ENCODE measurements at regions not wholly inside any gene's neighbourhood (a gene's known extent, or its start where the extent isn't known, plus 50 kb on each side); places are given as distances from the start of the nearest gene placed in this dataset.
"Not testable (repeated sequence)": the region's sequence is repeated elsewhere in the genome, so short reads cannot be mapped to it uniquely, and the experiment has no call there.

DNA sequence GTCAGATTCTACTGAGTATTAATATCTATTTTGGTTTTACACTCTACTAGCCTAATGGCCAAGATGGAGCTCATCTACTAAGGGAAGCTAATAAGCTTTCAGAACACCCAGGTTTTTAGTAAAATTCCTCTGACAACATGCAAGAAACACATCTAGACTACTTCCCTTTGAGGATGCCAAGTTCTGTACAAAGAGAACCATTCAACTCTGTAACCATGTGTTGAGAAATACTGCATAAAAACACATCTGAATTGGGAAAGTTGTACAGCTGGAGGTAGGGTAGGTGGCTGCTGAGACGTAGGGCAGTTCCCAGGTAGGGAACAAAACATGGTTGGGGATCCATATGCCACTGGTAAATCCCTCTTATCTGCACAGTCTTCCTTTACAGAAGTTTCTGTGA is 66.2 kb downstream of the SC5D start:
- DNase-seq (ENCODE audit: low read depth, low spot score), result no peak

GRCh38 chr11:121359591-121359990 is 67.0 kb downstream of the SC5D start:
- no peak for DNase-seq (ENCODE audit: low read depth, low spot score)

DNA sequence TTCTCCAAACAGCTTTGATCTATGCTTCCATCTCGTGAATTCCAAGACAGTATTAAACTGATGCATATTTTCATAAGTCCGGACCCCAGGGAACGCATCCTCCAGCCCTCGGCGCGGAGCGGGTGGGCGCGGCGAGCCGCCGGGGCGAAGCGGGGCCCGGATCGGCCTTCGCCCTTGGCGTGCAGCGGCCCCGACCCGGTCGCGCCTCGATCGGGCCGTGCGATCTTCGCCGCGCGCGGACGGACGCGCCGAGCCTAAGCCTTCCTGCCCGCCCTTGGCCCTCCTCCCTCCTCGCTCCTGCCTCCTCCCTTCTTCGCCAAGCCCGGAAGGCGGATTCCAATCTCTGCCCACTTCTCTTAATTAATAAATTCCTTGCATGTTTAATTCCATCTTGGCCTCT is 70.4 kb downstream of the SC5D start:
- DNase-seq (ENCODE audit: low read depth, low spot score), result not testable (repeated sequence)

DNA sequence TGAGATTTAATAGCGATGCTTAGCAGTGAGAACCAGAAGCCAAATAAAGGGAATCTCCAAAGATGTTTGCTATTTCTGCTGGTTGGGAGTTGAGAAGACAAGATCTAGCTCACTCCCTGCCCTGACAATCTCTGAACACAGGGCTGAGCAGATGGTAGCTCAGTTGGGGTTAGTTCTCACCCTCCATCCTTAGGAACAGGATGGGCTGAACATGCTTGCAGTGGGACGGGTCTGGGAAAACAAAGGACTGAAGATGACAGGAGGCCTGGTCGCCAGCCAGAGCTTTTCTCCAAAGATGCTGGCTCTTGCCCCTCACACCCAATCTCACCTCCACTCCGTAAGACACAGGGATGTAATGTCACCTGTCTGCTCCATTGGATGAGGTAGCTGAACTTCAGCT is 72.7 kb downstream of the SC5D start:
- no peak for DNase-seq (ENCODE audit: low read depth, low spot score)

- DNase-seq (ENCODE audit: low read depth, low spot score), result no peak
Observed at GRCh38 chr11:121366038-121366437, 73.5 kb downstream of the SC5D start.

DNA sequence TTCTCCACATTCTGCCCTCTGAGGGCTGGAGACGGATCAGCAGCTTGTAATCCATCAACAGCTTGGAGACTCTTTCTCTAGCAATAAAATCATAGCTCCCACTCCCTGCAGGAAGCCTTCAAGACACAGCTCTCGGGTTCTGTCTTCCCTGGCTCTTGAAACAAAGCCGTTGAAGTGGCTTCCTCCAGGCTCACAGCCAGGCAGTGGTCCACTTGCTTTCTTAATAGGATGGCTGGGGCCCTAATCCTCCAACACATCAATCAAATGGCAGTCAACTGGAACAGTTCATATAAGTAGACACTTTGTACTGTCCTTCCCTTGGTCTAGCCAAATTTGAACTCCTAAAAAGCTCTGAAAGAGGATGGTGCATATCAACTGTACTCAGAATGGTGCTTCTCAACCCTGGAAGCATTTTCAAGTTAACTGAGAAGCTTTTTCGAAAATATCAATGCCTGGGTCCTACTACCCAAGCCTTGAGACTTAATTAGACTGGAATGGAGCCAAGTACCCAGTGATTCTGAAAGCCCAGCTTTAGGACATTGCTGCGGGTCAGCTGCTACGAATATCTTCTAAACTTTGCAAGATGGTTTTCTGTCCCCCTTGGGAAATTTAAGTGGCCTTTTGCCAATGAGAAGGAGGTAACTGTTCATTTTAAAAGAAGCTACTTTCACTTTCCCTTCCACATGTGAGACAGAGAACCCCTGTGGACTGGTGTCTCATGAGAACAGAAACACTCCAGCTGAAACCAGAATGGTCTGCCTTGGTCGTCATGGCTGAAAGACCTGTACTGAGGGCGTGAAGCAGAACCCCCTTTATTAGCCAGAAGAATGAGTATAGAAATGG is 74.7 kb downstream of the SC5D start:
- peak; percentile 4 for DNase-seq (ENCODE audit: low read depth, low spot score)

GRCh38 chr11:121367844-121368225 is 75.3 kb downstream of the SC5D start:
- no peak for DNase-seq (ENCODE audit: low read depth, low spot score)

DNA sequence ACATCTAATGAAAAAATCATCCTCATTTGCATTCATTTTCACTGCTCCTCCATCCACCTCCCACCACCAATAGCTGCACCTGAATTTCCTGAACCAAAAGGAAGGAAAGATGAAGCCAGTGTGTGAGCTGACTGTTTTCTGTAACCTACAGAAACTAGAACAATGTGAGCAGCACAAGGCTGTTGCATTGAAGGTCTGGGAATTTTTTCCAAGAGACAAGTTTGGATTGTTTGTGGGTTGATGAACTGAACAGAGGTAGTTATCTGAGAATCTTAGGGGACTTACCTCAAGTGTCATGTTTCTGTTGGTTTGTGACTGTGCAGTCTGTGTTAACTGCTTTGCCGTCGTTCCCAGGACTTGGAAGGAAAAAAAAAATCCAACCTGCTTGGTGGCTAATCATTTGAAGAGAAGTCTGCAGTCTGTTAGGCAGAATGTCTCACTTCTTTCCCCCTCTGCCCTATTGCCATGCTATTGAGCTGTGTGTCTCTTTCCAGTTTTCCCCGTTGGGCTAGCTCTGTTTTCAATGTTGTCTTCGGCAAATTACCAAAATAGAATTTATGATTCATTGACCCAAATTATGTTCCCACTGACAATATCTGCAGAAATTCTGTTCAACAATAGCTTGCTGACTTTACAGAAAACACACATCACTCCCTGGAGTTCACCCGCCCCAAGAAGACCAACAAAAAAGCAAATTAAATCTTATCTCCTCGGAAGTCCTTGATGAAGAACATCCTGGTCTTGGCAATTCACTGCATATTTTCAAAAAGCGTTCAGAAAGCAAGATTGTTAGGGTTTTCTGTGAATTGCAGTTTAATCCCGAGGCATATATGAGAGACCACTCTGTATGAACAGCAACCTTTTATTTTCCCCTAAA is 76.0 kb downstream of the SC5D start:
- DNase-seq (ENCODE audit: low read depth, low spot score), result no peak

DNA sequence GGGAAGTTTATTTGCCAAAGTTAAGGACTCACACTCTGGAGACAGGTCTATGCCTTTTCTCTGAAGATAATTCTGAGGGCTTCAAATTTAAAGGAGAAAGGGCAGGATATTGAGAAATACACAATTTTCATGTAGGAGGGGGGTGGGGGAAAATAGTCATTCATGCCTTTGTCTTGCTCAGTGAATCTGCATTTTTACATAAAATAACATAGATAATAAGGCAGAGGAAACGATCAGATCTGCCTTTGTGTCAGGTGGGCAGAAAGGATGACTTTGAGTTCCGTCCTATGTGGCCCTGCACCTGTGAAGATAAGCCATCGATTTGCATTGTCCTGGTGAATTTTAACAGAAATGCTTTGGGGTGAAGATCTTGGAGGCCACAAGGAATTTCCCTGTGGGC is 76.8 kb downstream of the SC5D start:
- no peak for DNase-seq (ENCODE audit: low read depth, low spot score)

DNA sequence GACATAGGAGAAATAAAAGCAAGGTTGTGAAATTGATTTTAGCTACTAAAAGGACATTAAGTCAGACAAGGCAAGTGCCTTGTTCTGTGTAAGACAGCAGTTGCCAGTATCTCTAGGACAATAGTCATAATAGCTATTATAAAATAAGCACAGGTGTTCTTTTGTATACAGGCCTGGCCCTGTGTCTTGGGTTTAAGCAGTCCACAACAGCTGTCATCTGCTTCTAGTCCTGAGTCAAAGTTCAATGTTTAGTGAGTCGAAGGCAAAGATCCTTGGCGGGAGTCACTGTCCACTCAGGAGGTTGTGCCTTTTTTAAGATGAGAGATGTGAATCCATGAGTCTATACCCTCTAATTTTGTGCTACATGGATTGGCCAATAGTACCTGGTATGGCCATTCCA is 79.5 kb downstream of the SC5D start:
- no peak for DNase-seq (ENCODE audit: low read depth, low spot score)

GRCh38 chr11:121372671-121373429 is 79.3 kb upstream of the SORL1 start:
- no peak for DNase-seq (ENCODE audit: low read depth, low spot score)

DNA sequence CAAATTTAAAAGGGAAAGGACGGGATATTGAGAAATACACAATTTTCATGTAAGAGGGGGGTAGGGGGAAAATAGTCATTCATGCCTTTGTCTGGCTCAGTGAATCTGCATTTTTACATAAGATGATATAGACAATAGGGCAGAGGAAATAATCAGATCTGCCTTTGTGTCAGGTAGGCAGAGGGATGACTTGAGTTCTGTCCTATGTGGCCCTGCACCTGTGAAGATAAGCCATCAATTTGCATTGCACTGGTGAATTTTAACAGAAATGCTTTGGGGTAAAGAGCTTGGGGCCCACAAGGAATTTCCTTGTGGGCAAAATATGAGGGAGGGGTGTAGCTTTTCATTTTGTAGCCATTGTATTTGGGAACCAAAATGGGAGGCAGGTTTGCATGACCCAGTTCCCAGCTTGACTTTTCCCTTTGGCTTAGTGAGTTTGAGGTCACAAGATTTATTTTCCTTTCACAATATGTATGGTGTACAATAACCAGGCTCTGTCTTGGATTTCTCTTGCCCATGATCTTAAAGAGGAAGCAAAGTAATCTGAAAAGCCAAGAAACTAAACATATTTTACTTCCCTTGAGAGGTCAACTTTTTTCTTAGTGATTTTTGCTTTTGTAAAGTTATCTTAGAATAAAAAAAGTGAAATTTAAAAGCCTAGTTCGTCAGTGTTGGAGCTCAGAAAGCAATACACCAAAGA is 77.7 kb upstream of the SORL1 start:
- DNase-seq (ENCODE audit: low read depth, low spot score), result no peak

DNA sequence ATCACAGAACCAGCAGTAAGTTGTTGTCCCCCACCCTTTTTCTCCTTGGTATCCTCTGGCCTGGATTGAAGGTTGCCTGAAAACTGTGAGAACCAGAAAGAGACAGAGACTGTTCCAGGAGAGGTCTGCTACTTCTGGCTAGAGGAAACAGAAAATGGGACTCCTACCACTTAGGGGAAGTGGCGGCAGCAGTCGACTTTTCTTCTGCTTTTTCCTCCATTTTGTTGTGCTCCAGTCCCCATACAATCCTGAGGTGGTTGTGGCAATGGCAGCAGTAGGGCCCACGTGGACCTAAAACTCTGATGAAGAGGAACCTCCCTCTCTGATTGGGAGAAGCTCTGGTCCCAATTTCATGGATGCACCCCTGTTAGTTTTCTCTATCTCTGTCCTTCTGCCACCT is 76.0 kb upstream of the SORL1 start:
- no peak for DNase-seq (ENCODE audit: low read depth, low spot score)

DNA sequence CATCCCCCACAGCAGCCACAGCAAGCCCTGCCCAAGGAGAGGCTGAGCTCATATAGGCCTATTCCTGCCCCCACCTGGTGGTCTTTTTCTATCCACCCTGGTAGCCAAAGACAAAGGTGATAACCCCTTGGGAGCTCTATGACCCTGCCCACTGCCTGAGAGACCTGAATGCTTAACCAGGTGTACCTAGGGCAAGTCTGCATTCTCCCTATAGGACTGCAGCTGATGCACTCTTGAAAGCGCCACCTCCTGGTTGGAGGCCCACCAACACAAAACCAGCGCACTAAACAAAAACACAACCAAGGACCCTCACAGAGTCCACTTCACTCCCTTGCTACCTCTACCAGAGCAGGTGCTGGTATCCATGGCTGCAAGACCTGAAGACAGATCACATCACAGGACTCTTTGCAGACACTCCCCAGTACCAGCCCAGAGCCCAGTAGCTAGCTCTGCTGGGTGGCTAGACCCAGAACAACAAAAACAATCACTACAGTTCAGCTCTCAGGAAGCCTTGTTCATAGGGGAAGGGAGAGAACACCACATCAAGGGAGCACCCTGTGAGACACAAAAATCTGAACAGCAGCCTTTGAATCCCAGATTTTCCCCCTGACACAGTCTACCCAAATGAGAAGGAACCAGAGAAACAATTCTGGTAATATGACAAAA is 72.8 kb upstream of the SORL1 start:
- DNase-seq (ENCODE audit: low read depth, low spot score), result not testable (repeated sequence)

GRCh38 chr11:121383716-121384115 is 68.4 kb upstream of the SORL1 start:
- DNase-seq (ENCODE audit: low read depth, low spot score), result no peak

DNA sequence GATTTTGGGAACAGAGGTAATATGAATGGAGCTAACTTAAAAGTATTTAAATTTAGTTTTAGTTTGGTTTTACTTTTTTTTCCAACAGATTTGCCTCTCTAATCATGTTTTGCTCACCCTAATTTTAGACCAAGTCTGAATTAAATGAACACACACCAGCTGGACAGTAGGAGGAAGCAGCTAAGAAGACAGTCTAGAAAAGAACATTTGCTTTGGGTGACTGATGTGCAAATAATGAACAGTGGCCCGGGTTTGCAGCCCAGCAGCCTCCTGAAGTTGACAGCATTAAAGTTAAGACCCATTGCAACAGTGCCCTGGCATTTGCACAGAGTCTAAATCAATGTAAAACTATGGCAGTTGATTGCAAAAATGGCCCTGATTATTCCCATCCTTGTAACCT is 66.4 kb upstream of the SORL1 start:
- DNase-seq (ENCODE audit: low read depth, low spot score), result no peak
